Spleen (tissue), 11 donors: ENCODE measurements at regions not wholly inside any gene's neighbourhood (a gene's known extent, or its start where the extent isn't known, plus 50 kb on each side); places are given as distances from the start of the nearest gene placed in this dataset.

Experiments used
- DNase-seq: peaks from one replicate; pipeline ENCODE4 v3.0.0-alpha.2; 2020
- H3K27ac ChIP-seq, 8 donors: fragments of 200-600 bp; sonication (generic) in 7 of 8; 1 replicate in 4 of 8; 2 replicates in 4 of 8; pipeline versions ENCODE4 v1.5.0 to v1.8.0; 2016 to 2021; ENCODE audit warnings: inconsistent platforms in 4 of 8, mild to moderate bottlenecking in 4 of 8, moderate library complexity in 1 of 8
- H3K27me3 ChIP-seq, 7 donors: fragments of 200-600 bp; sonication (generic) in 6 of 7; replicated peaks in 1 of 7; 1 replicate in 4 of 7; 2 replicates in 3 of 7; pipeline versions ENCODE4 v1.5.0 to v1.8.0; 2016 to 2021; ENCODE audit warnings: inconsistent platforms in 3 of 7, mild to moderate bottlenecking in 1 of 7
- H3K36me3 ChIP-seq, 6 donors: fragments of 200-600 bp; sonication (generic) in 5 of 6; 1 replicate in 4 of 6; 2 replicates in 2 of 6; pipeline versions ENCODE4 v1.5.0 to v1.8.0; 2016 to 2021; ENCODE audit warnings: inconsistent platforms in 2 of 6
- H3K4me1 ChIP-seq, 6 donors: fragments of 200-600 bp; sonication (generic) in 5 of 6; 1 replicate in 3 of 6; 2 replicates in 3 of 6; pipeline versions ENCODE4 v1.5.0 to v1.8.0; 2016 to 2021; ENCODE audit warnings: inconsistent platforms in 3 of 6
- H3K4me3 ChIP-seq, 8 donors: fragments of 200-600 bp; sonication (generic) in 7 of 8; 1 replicate in 4 of 8; 2 replicates in 4 of 8; pipeline versions ENCODE4 v1.5.0 to v1.8.0; 2016 to 2021; ENCODE audit warnings: inconsistent platforms in 4 of 8, mild to moderate bottlenecking in 4 of 8, moderate library complexity in 2 of 8
- H3K9me3 ChIP-seq, 8 donors: fragments of 200-600 bp; sonication (generic) in 7 of 8; 1 replicate in 4 of 8; 2 replicates in 4 of 8; pipeline versions ENCODE4 v1.5.0 to v1.8.0; 2016 to 2021; ENCODE audit warnings: inconsistent platforms in 4 of 8
- POLR2A ChIP-seq, 3 donors: fragments of 450-650 bp; IDR thresholded peaks; one replicate each; pipeline ENCODE4 v1.5.1; 2017; ENCODE audit warnings: antibody characterized with exemption in 3 of 3, mild to moderate bottlenecking in 1 of 3
- POLR2AphosphoS5 ChIP-seq, 3 donors: sonication (generic); formaldehyde crosslinking; IDR thresholded peaks; one replicate each; pipeline ENCODE4 v1.5.1; 2017; ENCODE audit warnings: antibody characterized with exemption in 3 of 3
- WGBS, 5 donors: extraction: QIAGEN DNeasy Blood & Tissue Kit in 3 of 5; methylation state at CpG; one replicate each; pipeline versions ENCODE4 v1.1.5 to v1.1.7; 2013 to 2018; 5-methylcytosine and 5-hydroxymethylcytosine counted together
- intact Hi-C: fragments of 100-400 bp; cut with DNase I; formaldehyde crosslinking; loops from one replicate; pipeline ENCODE4 v1.15.0; 2023; ENCODE audit warnings: low total_unique reads
- TF ChIP-seq, protein P1 (sequence below), 11 experiments: fragments of 200-600 bp in 7 of 11; fragments of 450-650 bp in 4 of 11; sonication (generic) in 4 of 11; IDR thresholded peaks in 8 of 11; conservative IDR thresholded peaks in 3 of 11; 1 replicate in 7 of 11; 2 replicates in 4 of 11; pipeline versions ENCODE4 v1.4.0 to v1.8.0; 2016 to 2021; ENCODE audit warnings: antibody characterized with exemption in 11 of 11, inconsistent platforms in 4 of 11, mild to moderate bottlenecking in 1 of 11
- donor health status: healthy with polysubstance abuse.
- donor health status: DM: no; HTN: no; CAD: no; lungs with moderate emphysema.
- donor health status: DM: no; HTN: no; CAD: no.
- donor health status: Bipolar disorder and iron deficiency.
- donor health status: healthy.
- donor health status: DM: no; HTN: no; CAD: no.
- donor health status: DM: yes; HTN: yes; CAD: no.

DNA sequence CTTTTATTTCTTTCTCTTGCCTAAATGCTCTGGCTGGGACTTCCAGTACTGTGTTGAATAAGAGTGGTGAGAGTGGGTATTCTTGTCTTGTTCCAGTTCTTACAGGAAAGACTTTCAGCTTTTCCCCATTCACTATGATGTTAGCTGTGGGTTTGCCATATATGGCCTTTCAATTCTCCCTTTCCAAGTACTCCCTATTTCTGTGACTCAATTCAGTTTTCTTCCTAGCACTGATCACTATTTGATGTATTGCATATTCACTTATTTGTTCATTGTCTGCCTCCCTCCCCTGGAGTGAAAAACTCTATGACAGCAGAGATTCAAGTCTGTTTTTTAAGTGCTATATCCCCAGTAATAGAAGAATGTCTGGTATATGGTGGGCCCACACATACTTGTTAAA, 618.2 kb upstream of the CAMK1G start:
- TF ChIP-seq, protein P1, sequence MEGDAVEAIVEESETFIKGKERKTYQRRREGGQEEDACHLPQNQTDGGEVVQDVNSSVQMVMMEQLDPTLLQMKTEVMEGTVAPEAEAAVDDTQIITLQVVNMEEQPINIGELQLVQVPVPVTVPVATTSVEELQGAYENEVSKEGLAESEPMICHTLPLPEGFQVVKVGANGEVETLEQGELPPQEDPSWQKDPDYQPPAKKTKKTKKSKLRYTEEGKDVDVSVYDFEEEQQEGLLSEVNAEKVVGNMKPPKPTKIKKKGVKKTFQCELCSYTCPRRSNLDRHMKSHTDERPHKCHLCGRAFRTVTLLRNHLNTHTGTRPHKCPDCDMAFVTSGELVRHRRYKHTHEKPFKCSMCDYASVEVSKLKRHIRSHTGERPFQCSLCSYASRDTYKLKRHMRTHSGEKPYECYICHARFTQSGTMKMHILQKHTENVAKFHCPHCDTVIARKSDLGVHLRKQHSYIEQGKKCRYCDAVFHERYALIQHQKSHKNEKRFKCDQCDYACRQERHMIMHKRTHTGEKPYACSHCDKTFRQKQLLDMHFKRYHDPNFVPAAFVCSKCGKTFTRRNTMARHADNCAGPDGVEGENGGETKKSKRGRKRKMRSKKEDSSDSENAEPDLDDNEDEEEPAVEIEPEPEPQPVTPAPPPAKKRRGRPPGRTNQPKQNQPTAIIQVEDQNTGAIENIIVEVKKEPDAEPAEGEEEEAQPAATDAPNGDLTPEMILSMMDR (IDR thresholded peaks at IDR 0.05 in 8 of 11, conservative IDR thresholded peaks at IDR 0.05 in 3 of 11), result no peak
- TF ChIP-seq POLR2A (IDR thresholded peaks at IDR 0.05), result no peak
- TF ChIP-seq POLR2AphosphoS5 (IDR thresholded peaks at IDR 0.05), result no peak
- H3K9me3 ChIP-seq, result peaks cover 0 to 8% (median 1%) of the 10 kb centered on the region in 8 donors
- DNase-seq, result no peak
- intact Hi-C loops, result no loop called here
- no peak overlapping the region for H3K4me3 ChIP-seq
- no peaks in the 10 kb centered on the region for H3K36me3 ChIP-seq
- no peaks in the 10 kb centered on the region for H3K4me1 ChIP-seq
- H3K27me3 ChIP-seq, result peaks cover 0 to 4% (median 0%) of the 10 kb centered on the region in 7 donors
- no peak overlapping the region for H3K27ac ChIP-seq

DNA sequence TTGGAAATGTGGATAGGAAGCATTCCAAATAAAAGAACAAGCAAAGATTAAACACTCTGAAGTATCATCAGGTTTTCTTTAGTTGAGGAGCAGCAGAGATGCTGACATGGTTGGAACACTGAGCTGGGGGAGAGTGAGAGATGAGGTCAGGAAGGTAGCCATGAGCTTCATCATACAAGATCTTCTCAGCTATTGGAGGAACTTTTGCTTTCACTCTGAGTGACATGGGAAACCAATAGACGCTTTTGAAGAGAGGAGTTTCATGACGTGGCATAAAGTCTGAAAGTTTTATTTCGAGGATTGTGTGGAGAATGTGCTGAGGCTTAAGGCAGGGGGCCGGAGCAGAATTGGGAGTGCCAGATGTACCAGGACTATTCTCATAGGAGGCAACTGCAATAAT, 616.2 kb upstream of the CAMK1G start:
- intact Hi-C loops, result no loop called here
- WGBS, 5 donors, result 75 to 91% (median 81%) methylated on average over 4 of the region's 4 CpGs
- H3K36me3 ChIP-seq, result no peaks in the 10 kb centered on the region
- no peak overlapping the region for H3K4me3 ChIP-seq
- TF ChIP-seq POLR2AphosphoS5 (IDR thresholded peaks at IDR 0.05) (no peak), POLR2A (IDR thresholded peaks at IDR 0.05) (no peak)
- TF ChIP-seq, protein P1 (IDR thresholded peaks at IDR 0.05 in 8 of 11, conservative IDR thresholded peaks at IDR 0.05 in 3 of 11), result no peak
- H3K27ac ChIP-seq, result no peak overlapping the region
- peaks cover 0 to 4% (median 0%) of the 10 kb centered on the region in 7 donors for H3K27me3 ChIP-seq
- H3K4me1 ChIP-seq, result no peaks in the 10 kb centered on the region
- DNase-seq, result no peak
- no peaks in the 10 kb centered on the region for H3K9me3 ChIP-seq

DNA sequence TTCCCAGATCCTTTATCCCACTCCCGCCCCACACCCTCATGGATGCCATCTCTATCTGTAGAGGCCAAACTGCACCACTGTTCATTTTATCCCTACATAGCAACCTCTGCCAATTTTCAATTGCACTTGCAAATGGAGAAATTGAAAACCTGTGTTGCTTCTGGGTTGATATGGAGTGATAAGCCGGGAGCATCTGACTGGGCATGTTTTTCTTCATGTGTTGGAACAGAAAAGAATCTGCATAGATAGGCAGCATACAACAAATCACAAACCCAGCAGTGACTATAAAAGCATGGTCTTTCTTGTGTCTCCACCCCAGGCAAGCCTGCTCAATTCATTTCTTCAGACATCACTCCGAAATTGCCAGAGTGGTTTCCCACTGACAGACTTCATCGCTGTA, 608.8 kb upstream of the CAMK1G start:
- no peak overlapping the region for H3K4me3 ChIP-seq
- H3K4me1 ChIP-seq, result no peaks in the 10 kb centered on the region
- no peak overlapping the region for H3K27ac ChIP-seq
- WGBS, 5 donors, result 87 to 93% (median 91%) methylated on average over 4 of the region's 4 CpGs
- TF ChIP-seq, protein P1 (IDR thresholded peaks at IDR 0.05 in 8 of 11, conservative IDR thresholded peaks at IDR 0.05 in 3 of 11), result no peak
- TF ChIP-seq POLR2A (IDR thresholded peaks at IDR 0.05) (no peak), POLR2AphosphoS5 (IDR thresholded peaks at IDR 0.05) (no peak)
- intact Hi-C loops, result no loop called here
- no peaks in the 10 kb centered on the region for H3K27me3 ChIP-seq
- H3K9me3 ChIP-seq, result no peaks in the 10 kb centered on the region
- H3K36me3 ChIP-seq, result no peaks in the 10 kb centered on the region
- no peak for DNase-seq

DNA sequence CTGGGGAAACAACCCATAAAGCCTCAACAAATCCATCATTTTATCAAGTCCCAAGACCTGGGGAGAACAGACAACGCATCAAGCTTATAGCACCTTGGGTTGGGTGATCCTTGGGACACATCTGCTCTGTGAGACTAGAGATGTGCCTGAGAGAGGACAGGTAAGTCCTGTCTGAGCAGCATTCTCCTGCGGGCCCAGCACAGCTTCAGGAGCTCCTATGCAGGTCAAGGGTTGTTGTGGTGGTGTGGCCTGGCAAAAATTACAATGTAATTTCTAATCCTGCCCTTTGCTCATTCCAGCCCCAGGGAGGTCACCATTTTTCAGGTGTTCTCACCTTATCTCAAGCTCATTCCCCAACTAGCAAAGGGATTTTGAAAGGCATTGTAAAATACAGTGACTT, 608.1 kb upstream of the CAMK1G start:
- Histone ChIP-seq H3K27ac (no peak overlapping the region), H3K9me3 (no peaks in the 10 kb centered on the region), H3K36me3 (no peaks in the 10 kb centered on the region), H3K27me3 (no peaks in the 10 kb centered on the region), H3K4me1 (no peaks in the 10 kb centered on the region), H3K4me3 (no peak overlapping the region)
- WGBS, 5 donors, result 31 to 92% (median 80%) methylated on average over 2 of the region's 2 CpGs
- no peak for TF ChIP-seq POLR2AphosphoS5 (IDR thresholded peaks at IDR 0.05)
- TF ChIP-seq, protein P1 (IDR thresholded peaks at IDR 0.05 in 8 of 11, conservative IDR thresholded peaks at IDR 0.05 in 3 of 11), result no peak
- no peak for TF ChIP-seq POLR2A (IDR thresholded peaks at IDR 0.05)
- intact Hi-C loops, result no loop called here
- DNase-seq, result no peak
